ENCODE measurements at regions not wholly inside any gene's neighbourhood (a gene's known extent, or its start where the extent isn't known, plus 50 kb on each side); places are given as distances from the start of the nearest gene placed in this dataset.

DNA sequence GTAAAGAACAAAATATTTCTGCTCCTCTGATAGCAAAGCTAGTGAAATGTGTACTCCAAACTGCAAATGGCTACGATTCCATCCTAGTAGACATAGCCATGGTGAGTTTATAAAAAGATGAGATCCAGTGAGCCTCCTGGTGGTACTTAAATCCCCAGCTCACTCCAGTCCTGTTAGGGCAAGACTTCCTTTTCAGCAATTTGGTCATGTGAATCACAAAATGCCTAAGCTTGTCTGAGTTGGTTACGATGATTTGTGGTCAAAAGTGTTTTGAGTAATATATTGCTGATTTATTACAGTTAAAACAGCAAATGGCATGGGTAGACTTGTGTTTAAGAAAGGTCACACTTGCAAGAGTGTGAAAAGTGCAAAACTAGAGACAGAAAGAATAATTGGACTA is 102.7 kb upstream of the NAV3 start:
- WGBS (ENCODE audit: low lambda C conversion rate, missing lambda C conversion rate) = 91% methylated on average over 2 of the region's 2 CpGs
- no peaks in the 10 kb centered on the region for H4K20me1 ChIP-seq (ENCODE audit: insufficient read depth, poor library complexity, severe bottlenecking)
- no peak for DNase-seq (ENCODE audit: low spot score)
- no peaks in the 10 kb centered on the region for H3K36me3 ChIP-seq (replicated peaks; ENCODE audit: insufficient read depth, low read depth)
- H3K27me3 ChIP-seq = no peaks in the 10 kb centered on the region
- no peak overlapping the region for H3K27ac ChIP-seq
- H2AFZ ChIP-seq = no peak overlapping the region
- H3K4me3 ChIP-seq = no peak overlapping the region
- TF ChIP-seq CTCF (IDR thresholded peaks at IDR 0.05; ENCODE audit: poor library complexity) (no peak), EZH2phosphoT487 (IDR thresholded peaks at IDR 0.05; ENCODE audit: low read depth, severe bottlenecking, unreplicated experiment) (no peak), EZH2 (IDR thresholded peaks at IDR 0.05; ENCODE audit: borderline replicate concordance) (no peak)
- H3K79me2 ChIP-seq = no peaks in the 10 kb centered on the region
- H3K9me2 ChIP-seq (replicated peaks; ENCODE audit: insufficient read depth) = no peaks in the 10 kb centered on the region
- H3K4me2 ChIP-seq = no peak overlapping the region
- H3K4me1 ChIP-seq (ENCODE audit: insufficient read depth) = no peaks in the 10 kb centered on the region
- no peaks in the 10 kb centered on the region for H3K9me3 ChIP-seq (ENCODE audit: low read depth)

- H3K79me2 ChIP-seq = no peaks in the 10 kb centered on the region
- H3K4me1 ChIP-seq (ENCODE audit: insufficient read depth) = no peaks in the 10 kb centered on the region
- H3K4me3 ChIP-seq = no peak overlapping the region
- TF ChIP-seq EZH2phosphoT487 (IDR thresholded peaks at IDR 0.05; ENCODE audit: low read depth, severe bottlenecking, unreplicated experiment) (no peak), CTCF (IDR thresholded peaks at IDR 0.05; ENCODE audit: poor library complexity) (no peak), EZH2 (IDR thresholded peaks at IDR 0.05; ENCODE audit: borderline replicate concordance) (no peak)
- H3K4me2 ChIP-seq = no peak overlapping the region
- no peak overlapping the region for H2AFZ ChIP-seq
- no peaks in the 10 kb centered on the region for H3K27me3 ChIP-seq
- DNase-seq (ENCODE audit: low spot score) = no peak
- H3K9me2 ChIP-seq (replicated peaks; ENCODE audit: insufficient read depth) = no peaks in the 10 kb centered on the region
- H4K20me1 ChIP-seq (ENCODE audit: insufficient read depth, poor library complexity, severe bottlenecking) = no peaks in the 10 kb centered on the region
- H3K27ac ChIP-seq = no peak overlapping the region
- no peaks in the 10 kb centered on the region for H3K36me3 ChIP-seq (replicated peaks; ENCODE audit: insufficient read depth, low read depth)
- no peaks in the 10 kb centered on the region for H3K9me3 ChIP-seq (ENCODE audit: low read depth)
- 86% methylated on average over 4 of the region's 4 CpGs for WGBS (ENCODE audit: low lambda C conversion rate, missing lambda C conversion rate)
Measured at GRCh38 chr12:77727442-77728001, 103.2 kb upstream of the NAV3 start.

DNA sequence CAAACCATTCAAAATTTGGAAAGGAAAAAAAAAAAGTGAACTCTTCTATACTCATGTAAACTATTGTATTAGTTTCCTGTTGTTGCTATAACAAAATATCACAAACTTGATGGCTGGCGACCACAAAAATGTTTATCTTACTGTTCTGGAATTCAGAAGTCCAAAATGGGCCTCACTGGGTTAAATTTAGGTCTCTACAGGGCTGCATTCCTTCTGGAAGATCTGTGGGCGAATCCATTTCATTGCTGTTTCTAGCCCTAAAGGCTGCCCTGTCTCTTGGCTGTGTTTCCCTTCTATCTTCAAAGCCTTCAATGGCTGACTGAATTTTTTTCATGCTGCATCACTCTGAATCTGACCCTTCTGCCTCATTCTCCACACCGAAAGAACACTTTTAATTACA is 105.1 kb upstream of the NAV3 start:
- Histone ChIP-seq H3K27me3 (no peaks in the 10 kb centered on the region), H3K4me1 (ENCODE audit: insufficient read depth) (no peaks in the 10 kb centered on the region)
- DNase-seq (ENCODE audit: low spot score) = no peak

More for the DNA sequence above, 105.1 kb upstream of the NAV3 start:
- H3K4me3 ChIP-seq = no peak overlapping the region
- no peak overlapping the region for H3K27ac ChIP-seq
- no peak overlapping the region for H2AFZ ChIP-seq
- H3K9me2 ChIP-seq (replicated peaks; ENCODE audit: insufficient read depth) = no peaks in the 10 kb centered on the region
- no peaks in the 10 kb centered on the region for H3K79me2 ChIP-seq
- no peak overlapping the region for H3K4me2 ChIP-seq
- H4K20me1 ChIP-seq (ENCODE audit: insufficient read depth, poor library complexity, severe bottlenecking) = no peaks in the 10 kb centered on the region
- no peaks in the 10 kb centered on the region for H3K36me3 ChIP-seq (replicated peaks; ENCODE audit: insufficient read depth, low read depth)
- no peaks in the 10 kb centered on the region for H3K9me3 ChIP-seq (ENCODE audit: low read depth)
- TF ChIP-seq EZH2 (IDR thresholded peaks at IDR 0.05; ENCODE audit: borderline replicate concordance) (no peak), CTCF (IDR thresholded peaks at IDR 0.05; ENCODE audit: poor library complexity) (no peak)
- 67% methylated on average over 3 of the region's 3 CpGs for WGBS (ENCODE audit: low lambda C conversion rate, missing lambda C conversion rate)
